GM12878 (cell line): ENCODE measurements at regions not wholly inside any gene's neighbourhood (a gene's known extent, or its start where the extent isn't known, plus 50 kb on each side); places are given as distances from the start of the nearest gene placed in this dataset.

Experiments
- ATAC-seq: fragments of 200-7000 bp; cut with Tn5 transposase; 3 replicates; pipeline ENCODE4 v1.9.1; 2020; ENCODE audit warnings: mild to moderate bottlenecking, moderate library complexity
- BruUV-seq: library from RNA; stranded (reverse); fragments of 400-500 nt; replicated peaks from 2 replicates; lab custom pipeline; 2021; lab: Mats Ljungman, UMichigan
- CTCF ChIA-PET: fragments of 300-600 bp; sonication (Branson Sonifier 250); formaldehyde crosslinking; extraction: SDS; loops from one replicate; lab custom pipeline; 2021; ENCODE audit warnings: inconsistent platforms; lab: Yijun Ruan, JAX
- POLR2A ChIA-PET: fragments of 350-600 bp; formaldehyde crosslinking; extraction: SDS; loops from one replicate; lab custom pipeline; 2021; ENCODE audit warnings: inconsistent platforms; lab: Charles Lee
- RAD21 ChIA-PET: fragments of 300-600 bp; sonication (Branson Sonifier 250); formaldehyde crosslinking; loops from one replicate; lab custom pipeline; 2023; ENCODE audit warnings: antibody characterized with exemption; ENCODE audit not compliant: unreplicated experiment; lab: Charles Lee
- SMC1A ChIA-PET: fragments of 300-600 bp; sonication (Branson Sonifier 250); formaldehyde crosslinking; loops from one replicate; lab custom pipeline; 2023; ENCODE audit not compliant: unreplicated experiment, uncharacterized antibody; lab: Charles Lee
- DNase-seq: peaks from one replicate; pipeline ENCODE4 v3.0.0-alpha.2; 2011; ENCODE audit warnings: low read depth, low spot score
- FAIRE-seq: peaks from 3 replicates; lab custom pipeline; 2011; peaks lifted over from hg19 to GRCh38; lab: Jason Lieb, UNC
- H2AFZ ChIP-seq: 2 replicates; pipeline ENCODE4 v1.6.0; 2011; ENCODE audit warnings: low read depth, low read length, control low read depth; ENCODE audit not compliant: control insufficient read depth
- H3K27ac ChIP-seq: 2 replicates; pipeline ENCODE4 v1.5.1; 2011; ENCODE audit warnings: control low read depth; ENCODE audit not compliant: control insufficient read depth, insufficient read depth
- H3K27me3 ChIP-seq, 2 experiments: replicated peaks in 1 of 2; 2 replicates each; pipeline versions ENCODE4 v1.6.0 to v1.6.1; 2011; ENCODE audit warnings: low read length in 1 of 2; ENCODE audit not compliant: control insufficient read depth in 2 of 2, insufficient read depth in 2 of 2
- H3K36me3 ChIP-seq, 2 experiments: 2 replicates each; pipeline ENCODE4 v1.5.1; 2011; ENCODE audit warnings: low read length in 1 of 2; ENCODE audit not compliant: control insufficient read depth in 2 of 2, insufficient read depth in 2 of 2
- H3K4me1 ChIP-seq: 2 replicates; pipeline ENCODE4 v1.6.1; 2011; ENCODE audit warnings: mild to moderate bottlenecking, low read length, moderate library complexity, mixed read lengths; ENCODE audit not compliant: control insufficient read depth, insufficient read depth
- H3K4me2 ChIP-seq: 2 replicates; pipeline ENCODE4 v1.6.0; 2011; ENCODE audit warnings: control low read depth; ENCODE audit not compliant: control insufficient read depth, insufficient read depth
- H3K4me3 ChIP-seq: fragments of 200-600 bp; sonication (generic); 2 replicates; pipeline ENCODE4 v1.5.1; 2016
- H3K79me2 ChIP-seq: 2 replicates; pipeline ENCODE4 v1.6.0; 2011; ENCODE audit warnings: low read length; ENCODE audit not compliant: control insufficient read depth, insufficient read depth
- H3K9ac ChIP-seq: 2 replicates; pipeline ENCODE4 v1.8.0; 2011; ENCODE audit warnings: low read length, control low read depth, mixed read lengths; ENCODE audit not compliant: control insufficient read depth, insufficient read depth
- H3K9me3 ChIP-seq: replicated peaks from 3 replicates; pipeline ENCODE4 v1.5.1; 2011; ENCODE audit warnings: mild to moderate bottlenecking, low read length; ENCODE audit not compliant: control insufficient read depth, insufficient read depth
- H4K20me1 ChIP-seq: 2 replicates; pipeline ENCODE4 v1.6.0; 2011; ENCODE audit not compliant: control insufficient read depth, insufficient read depth
- BHLHE40 ChIP-seq, 2 experiments: fragments of 450-650 bp in 1 of 2; IDR thresholded peaks; 2 replicates each; pipeline ENCODE4 v1.6.1; 2011 to 2017; ENCODE audit warnings: low read depth in 2 of 2, borderline replicate concordance in 1 of 2, improper control_type of control experiment in 1 of 2, low read length in 1 of 2, mild to moderate bottlenecking in 1 of 2
- BMI1 ChIP-seq: fragments of 450-650 bp; IDR thresholded peaks from 2 replicates; pipeline ENCODE4 v1.6.1; 2016; ENCODE audit warnings: mild to moderate bottlenecking, moderate library complexity, borderline replicate concordance
- E4F1 ChIP-seq: fragments of 450-650 bp; IDR thresholded peaks from 2 replicates; pipeline ENCODE4 v1.6.1; 2018; ENCODE audit warnings: borderline replicate concordance, mild to moderate bottlenecking; ENCODE audit not compliant: partially characterized antibody
- PKNOX1 ChIP-seq: fragments of 450-650 bp; IDR thresholded peaks from 2 replicates; pipeline ENCODE4 v1.6.1; 2016; ENCODE audit warnings: mild to moderate bottlenecking
- ZBTB4 ChIP-seq: fragments of 450-650 bp; formaldehyde crosslinking; IDR thresholded peaks from 2 replicates; pipeline ENCODE4 v1.4.0; 2022; ENCODE audit warnings: mild to moderate bottlenecking, moderate library complexity
- ZZZ3 ChIP-seq: IDR thresholded peaks from 2 replicates; pipeline ENCODE4 v1.6.1; 2011; ENCODE audit warnings: low read depth; ENCODE audit not compliant: control insufficient read depth, insufficient read length
- WGBS: methylation state at CpG from one replicate; pipeline ENCODE4 v1.1.6; 2016; ENCODE audit warnings: low lambda C conversion rate; ENCODE audit not compliant: insufficient replicate concordance, insufficient coverage; ENCODE audit errors: missing lambda C conversion rate; 5-methylcytosine and 5-hydroxymethylcytosine counted together
- in situ Hi-C: fragments of 300-500 bp; cut with MboI; formaldehyde crosslinking; loops from 9 replicates; pipeline ENCODE4 v1.14.3; 2018; ENCODE audit warnings: mixed read lengths
- intact Hi-C: fragments of 100-400 bp; cut with micrococcal nuclease; formaldehyde crosslinking; loops from one replicate; pipeline ENCODE4 v1.14.2; 2022; ENCODE audit not compliant: unreplicated experiment
- TF ChIP-seq, protein P1 (sequence below), 3 experiments: IDR thresholded peaks in 2 of 3; conservative IDR thresholded peaks in 1 of 3; 2 replicates each; pipeline ENCODE4 v1.5.1; 2011; ENCODE audit warnings: low read depth in 3 of 3, low read length in 3 of 3, mild to moderate bottlenecking in 3 of 3, control low read depth in 2 of 3, moderate library complexity in 2 of 3, inconsistent platforms in 1 of 3, mixed read lengths in 1 of 3; ENCODE audit not compliant: control insufficient read depth in 2 of 3, insufficient read depth in 1 of 3; ENCODE audit errors: extremely low read depth in 1 of 3

- no peaks in the 10 kb centered on the region for H4K20me1 ChIP-seq
- H2AFZ ChIP-seq, result no peak overlapping the region
- no peak for TF ChIP-seq BHLHE40 (IDR thresholded peaks at IDR 0.05; ENCODE audit: borderline replicate concordance in 1 of 2, low read depth in 2 of 2, low read length in 1 of 2)
- TF ChIP-seq ZBTB4 (CRISPR knock-in tag), result no peak
- no peak for TF ChIP-seq ZZZ3
- no peak for TF ChIP-seq PKNOX1
- no peak for TF ChIP-seq E4F1
- TF ChIP-seq, protein P1, sequence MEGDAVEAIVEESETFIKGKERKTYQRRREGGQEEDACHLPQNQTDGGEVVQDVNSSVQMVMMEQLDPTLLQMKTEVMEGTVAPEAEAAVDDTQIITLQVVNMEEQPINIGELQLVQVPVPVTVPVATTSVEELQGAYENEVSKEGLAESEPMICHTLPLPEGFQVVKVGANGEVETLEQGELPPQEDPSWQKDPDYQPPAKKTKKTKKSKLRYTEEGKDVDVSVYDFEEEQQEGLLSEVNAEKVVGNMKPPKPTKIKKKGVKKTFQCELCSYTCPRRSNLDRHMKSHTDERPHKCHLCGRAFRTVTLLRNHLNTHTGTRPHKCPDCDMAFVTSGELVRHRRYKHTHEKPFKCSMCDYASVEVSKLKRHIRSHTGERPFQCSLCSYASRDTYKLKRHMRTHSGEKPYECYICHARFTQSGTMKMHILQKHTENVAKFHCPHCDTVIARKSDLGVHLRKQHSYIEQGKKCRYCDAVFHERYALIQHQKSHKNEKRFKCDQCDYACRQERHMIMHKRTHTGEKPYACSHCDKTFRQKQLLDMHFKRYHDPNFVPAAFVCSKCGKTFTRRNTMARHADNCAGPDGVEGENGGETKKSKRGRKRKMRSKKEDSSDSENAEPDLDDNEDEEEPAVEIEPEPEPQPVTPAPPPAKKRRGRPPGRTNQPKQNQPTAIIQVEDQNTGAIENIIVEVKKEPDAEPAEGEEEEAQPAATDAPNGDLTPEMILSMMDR (IDR thresholded peaks at IDR 0.05 in 2 of 3, conservative IDR thresholded peaks at IDR 0.05 in 1 of 3; ENCODE audit: control insufficient read depth in 2 of 3, extremely low read depth in 1 of 3, insufficient read depth in 1 of 3, low read depth in 3 of 3, low read length in 3 of 3), result no peak
- no peak for TF ChIP-seq BMI1
- no peaks in the 10 kb centered on the region for H3K4me1 ChIP-seq
- CTCF ChIA-PET, result interaction anchor here (0.8 kb wide), 1 partner anchor 115 kb away, joined by 3 read pairs; no protein-coding TSS in a partner anchor
- no peak overlapping the region for H3K4me2 ChIP-seq
- intact Hi-C loops, result no loop called here
- RAD21 ChIA-PET, result no interaction called here
- no TSS peak for BruUV-seq
- ATAC-seq (no peak), DNase-seq (no peak), FAIRE-seq (no peak)
- SMC1A ChIA-PET, result no interaction called here
- no peaks in the 10 kb centered on the region for H3K36me3 ChIP-seq
- H3K9me3 ChIP-seq, result no peaks in the 10 kb centered on the region
- POLR2A ChIA-PET, result no interaction called here
- H3K4me3 ChIP-seq, result no peak overlapping the region
- no peak overlapping the region for H3K27ac ChIP-seq
- no peak overlapping the region for H3K9ac ChIP-seq
- in situ Hi-C loops, result no loop called here
- H3K27me3 ChIP-seq, result 0 out of 4 replicates have a peak, but pooled peaks cover 0 to 1% of the 10 kb centered on the region in 2 experiments
- no peaks in the 10 kb centered on the region for H3K79me2 ChIP-seq
- 19% methylated on average over 7 of the region's 7 CpGs for WGBS
These were observed 110.7 kb downstream of the PLCE1 start for GRCh38 chr10:94104316-94105000.
